ENCODE measurements at regions not wholly inside any gene's neighbourhood (a gene's known extent, or its start where the extent isn't known, plus 50 kb on each side); places are given as distances from the start of the nearest gene placed in this dataset.
"Not testable (repeated sequence)": the region's sequence is repeated elsewhere in the genome, so short reads cannot be mapped to it uniquely, and the experiment has no call there.

GRCh38 chr11:112519751-112520150, 259.1 kb upstream of the PLET1 start:
- no peak for DNase-seq

- no peak for DNase-seq
These were observed 259.7 kb upstream of the PLET1 start for GRCh38 chr11:112520354-112520753.

GRCh38 chr11:112522536-112522935, 261.9 kb upstream of the PLET1 start:
- DNase-seq: no peak

- DNase-seq: no peak
These were observed 262.4 kb upstream of the PLET1 start for GRCh38 chr11:112523031-112523430.

- DNase-seq: no peak
These were observed 262.8 kb upstream of the PLET1 start for GRCh38 chr11:112523477-112523876.

GRCh38 chr11:112523951-112524350, 263.3 kb upstream of the PLET1 start:
- DNase-seq: no peak

- DNase-seq: no peak
These were observed 264.1 kb upstream of the PLET1 start for GRCh38 chr11:112524798-112525197.

- DNase-seq: no peak
These were observed 264.6 kb upstream of the PLET1 start for GRCh38 chr11:112525270-112525669.

- DNase-seq: no peak
These were observed 265.4 kb upstream of the PLET1 start for GRCh38 chr11:112525844-112526590.

- DNase-seq: no peak
These were observed 266.2 kb upstream of the PLET1 start for GRCh38 chr11:112526699-112527416.

- no peak for DNase-seq
These were observed 268.4 kb upstream of the PLET1 start for GRCh38 chr11:112529071-112529470.

- no peak for DNase-seq
These were observed 271.8 kb upstream of the PLET1 start for GRCh38 chr11:112532506-112532905.

GRCh38 chr11:112533682-112534081, 273.0 kb upstream of the PLET1 start:
- DNase-seq: no peak

- no peak for DNase-seq
These were observed 273.5 kb upstream of the PLET1 start for GRCh38 chr11:112534208-112534607.

- no peak for DNase-seq
These were observed 276.4 kb upstream of the PLET1 start for GRCh38 chr11:112537026-112537425.

GRCh38 chr11:112537846-112538330, 277.2 kb upstream of the PLET1 start:
- DNase-seq: no peak

GRCh38 chr11:112538534-112539280, 278.0 kb upstream of the PLET1 start:
- no peak for DNase-seq

- not testable (repeated sequence) for DNase-seq
These were observed 278.6 kb upstream of the PLET1 start for GRCh38 chr11:112539281-112539555.

- DNase-seq: no peak
These were observed 279.1 kb upstream of the PLET1 start for GRCh38 chr11:112539741-112540140.

GRCh38 chr11:112540261-112540660, 279.6 kb upstream of the PLET1 start:
- DNase-seq: no peak

- DNase-seq: no peak
These were observed 280.7 kb upstream of the PLET1 start for GRCh38 chr11:112541140-112542046.

- DNase-seq: no peak
These were observed 281.8 kb upstream of the PLET1 start for GRCh38 chr11:112542479-112542878.

- DNase-seq: no peak
These were observed 282.7 kb upstream of the PLET1 start for GRCh38 chr11:112543390-112543789.

All from NCI-H187 (cell line).